ENCODE measurements at regions not wholly inside any gene's neighbourhood (a gene's known extent, or its start where the extent isn't known, plus 50 kb on each side); places are given as distances from the start of the nearest gene placed in this dataset.

GRCh38 chr6:116982401-116982800 is 105.4 kb downstream of the RFX6 start:
- H3K4me1 ChIP-seq = no peaks in the 10 kb centered on the region
- DNase-seq = no peak
- no peak for TF ChIP-seq CTCF (IDR thresholded peaks at IDR 0.05)
- peaks cover 0 to 4% (median 0%) of the 10 kb centered on the region in 3 donors for H3K9me3 ChIP-seq
- H3K4me3 ChIP-seq = no peak overlapping the region
- intact Hi-C loops (cut with DNase I; ENCODE audit: low total_unique reads) = loop anchor here (5.0 kb wide), 1 partner anchor 1835 kb away; no protein-coding TSS in a partner anchor
- H3K27me3 ChIP-seq = no peaks in the 10 kb centered on the region
- no peaks in the 10 kb centered on the region for H3K36me3 ChIP-seq
- H3K27ac ChIP-seq = no peak overlapping the region

- no peak for TF ChIP-seq CTCF (IDR thresholded peaks at IDR 0.05)
- intact Hi-C loops (cut with DNase I; ENCODE audit: low total_unique reads) = loop anchor here (5.0 kb wide), 1 partner anchor 1834 kb away; no protein-coding TSS in a partner anchor
- no peaks in the 10 kb centered on the region for H3K4me1 ChIP-seq
- no peaks in the 10 kb centered on the region for H3K27me3 ChIP-seq
- DNase-seq = no peak
- no peak overlapping the region for H3K4me3 ChIP-seq
- no peaks in the 10 kb centered on the region for H3K36me3 ChIP-seq
- H3K9me3 ChIP-seq = peaks cover 0 to 4% (median 0%) of the 10 kb centered on the region in 3 donors
- no peak overlapping the region for H3K27ac ChIP-seq
Measured at GRCh38 chr6:116983375-116983774, 106.3 kb downstream of the RFX6 start.

- no peaks in the 10 kb centered on the region for H3K36me3 ChIP-seq
- DNase-seq = no peak
- no peaks in the 10 kb centered on the region for H3K4me1 ChIP-seq
- no peaks in the 10 kb centered on the region for H3K27me3 ChIP-seq
- no peak overlapping the region for H3K27ac ChIP-seq
- peaks cover 0 to 4% (median 0%) of the 10 kb centered on the region in 3 donors for H3K9me3 ChIP-seq
- no peak overlapping the region for H3K4me3 ChIP-seq
- TF ChIP-seq CTCF (IDR thresholded peaks at IDR 0.05) = no peak
- intact Hi-C loops (cut with DNase I; ENCODE audit: low total_unique reads) = no loop called here
Measured at GRCh38 chr6:116986819-116987218, 109.8 kb downstream of the RFX6 start.

GRCh38 chr6:116990679-116991078 is 113.6 kb downstream of the RFX6 start:
- Histone ChIP-seq H3K36me3 (no peaks in the 10 kb centered on the region), H3K9me3 (no peaks in the 10 kb centered on the region), H3K4me1 (no peaks in the 10 kb centered on the region), H3K27me3 (no peaks in the 10 kb centered on the region), H3K4me3 (no peak overlapping the region), H3K27ac (no peak overlapping the region)
- intact Hi-C loops (cut with DNase I; ENCODE audit: low total_unique reads) = no loop called here
- DNase-seq = no peak
- TF ChIP-seq CTCF (IDR thresholded peaks at IDR 0.05) = no peak

GRCh38 chr6:116992546-116992945 is 115.5 kb downstream of the RFX6 start:
- no peaks in the 10 kb centered on the region for H3K9me3 ChIP-seq
- intact Hi-C loops (cut with DNase I; ENCODE audit: low total_unique reads) = no loop called here
- no peak for DNase-seq
- TF ChIP-seq CTCF (IDR thresholded peaks at IDR 0.05) = no peak
- no peaks in the 10 kb centered on the region for H3K4me1 ChIP-seq
- no peaks in the 10 kb centered on the region for H3K27me3 ChIP-seq
- H3K36me3 ChIP-seq = no peaks in the 10 kb centered on the region
- H3K27ac ChIP-seq = no peak overlapping the region
- H3K4me3 ChIP-seq = no peak overlapping the region

- H3K9me3 ChIP-seq = no peaks in the 10 kb centered on the region
- no peak overlapping the region for H3K4me3 ChIP-seq
- H3K27ac ChIP-seq = no peak overlapping the region
- H3K36me3 ChIP-seq = no peaks in the 10 kb centered on the region
- H3K4me1 ChIP-seq = no peaks in the 10 kb centered on the region
- intact Hi-C loops (cut with DNase I; ENCODE audit: low total_unique reads) = no loop called here
- TF ChIP-seq CTCF (IDR thresholded peaks at IDR 0.05) = no peak
- H3K27me3 ChIP-seq = no peaks in the 10 kb centered on the region
- DNase-seq = no peak
Measured at GRCh38 chr6:116994447-116994846, 117.4 kb downstream of the RFX6 start.

All from tibial artery (tissue), 4 donors.